ENCODE measurements at regions not wholly inside any gene's neighbourhood (a gene's known extent, or its start where the extent isn't known, plus 50 kb on each side); places are given as distances from the start of the nearest gene placed in this dataset.
"Not testable (repeated sequence)": the region's sequence is repeated elsewhere in the genome, so short reads cannot be mapped to it uniquely, and the experiment has no call there.

DNA sequence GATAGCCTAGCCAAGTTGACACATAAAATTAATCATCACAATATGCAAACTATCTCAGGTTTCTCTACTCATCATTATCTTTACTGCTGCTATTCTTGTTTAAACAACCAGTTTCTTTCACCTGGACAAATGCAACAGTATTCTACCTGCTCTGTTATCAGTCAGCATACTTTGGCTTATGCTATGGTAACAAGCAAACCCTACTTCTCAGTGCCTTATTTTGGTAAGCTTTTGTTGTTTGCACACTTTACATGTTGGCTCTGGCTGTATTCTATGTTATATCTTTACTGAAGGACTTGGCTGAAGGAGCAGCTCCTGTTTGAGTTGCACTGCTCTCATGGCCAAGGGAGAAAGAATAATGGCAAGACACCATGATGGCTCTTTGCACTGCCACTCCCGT lies 463.1 kb downstream of the EPM2A start:
- in situ Hi-C loops (cut with HindIII; ENCODE audit: low sequenced_read_pairs): no loop called here

DNA sequence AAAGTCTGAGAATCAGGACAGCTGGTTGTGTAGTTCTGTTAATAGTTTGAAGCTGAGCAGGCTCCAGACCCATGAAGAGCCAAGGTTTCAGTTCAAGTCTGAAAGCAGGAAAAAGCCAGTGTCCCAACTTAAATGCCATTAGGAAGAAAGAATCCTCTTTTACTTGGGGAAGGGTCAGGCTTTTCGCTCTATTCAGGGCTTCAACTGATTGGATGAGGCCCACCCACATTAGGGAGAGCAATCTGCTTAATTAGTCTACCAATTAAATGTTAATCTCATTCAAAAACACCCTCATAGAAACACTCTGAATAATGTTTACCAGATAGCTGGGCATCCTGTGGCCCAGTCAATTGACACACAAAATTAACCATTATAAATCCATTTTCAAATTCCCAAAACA lies 462.2 kb downstream of the EPM2A start:
- in situ Hi-C loops (cut with HindIII; ENCODE audit: low sequenced_read_pairs): no loop called here

DNA sequence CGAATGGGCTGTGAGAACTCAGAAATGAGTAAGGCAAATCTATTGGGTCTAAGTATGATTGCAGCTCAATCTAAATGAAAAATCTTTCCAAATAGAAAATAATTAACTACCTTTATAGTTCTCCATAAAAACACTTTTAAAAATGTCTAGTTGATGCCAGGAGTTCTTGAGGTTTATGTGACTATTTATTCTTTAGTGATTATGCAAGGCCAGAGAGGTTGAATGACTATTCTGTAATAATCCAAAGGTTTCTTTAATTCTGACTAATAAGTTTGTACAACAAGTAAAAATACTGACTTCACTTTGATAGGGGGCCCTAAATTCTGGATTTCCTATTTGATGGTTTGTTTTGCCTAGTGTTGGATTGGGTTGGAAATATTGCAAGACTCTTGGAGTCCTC lies 461.2 kb downstream of the EPM2A start:
- in situ Hi-C loops (cut with HindIII; ENCODE audit: low sequenced_read_pairs): no loop called here

DNA sequence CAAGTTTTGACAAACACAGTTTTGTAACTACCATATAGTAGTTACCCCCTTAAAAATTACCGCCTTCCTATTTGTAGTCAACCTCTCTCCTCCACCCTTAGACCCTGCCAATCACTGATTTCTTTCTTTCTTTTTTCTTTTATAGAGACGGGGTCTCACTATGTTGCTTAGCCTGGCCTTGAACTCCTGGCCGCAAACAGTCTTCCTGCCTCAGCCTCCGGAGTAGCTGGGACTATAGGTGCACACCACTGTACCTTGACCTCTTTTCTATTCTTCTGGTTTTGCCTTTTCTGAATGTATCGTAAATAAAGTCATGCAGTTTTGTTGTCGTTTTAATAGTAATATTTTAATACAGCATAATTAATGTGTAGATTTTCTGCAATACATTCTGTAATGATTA lies 460.3 kb downstream of the EPM2A start:
- in situ Hi-C loops (cut with HindIII; ENCODE audit: low sequenced_read_pairs): no loop called here

DNA sequence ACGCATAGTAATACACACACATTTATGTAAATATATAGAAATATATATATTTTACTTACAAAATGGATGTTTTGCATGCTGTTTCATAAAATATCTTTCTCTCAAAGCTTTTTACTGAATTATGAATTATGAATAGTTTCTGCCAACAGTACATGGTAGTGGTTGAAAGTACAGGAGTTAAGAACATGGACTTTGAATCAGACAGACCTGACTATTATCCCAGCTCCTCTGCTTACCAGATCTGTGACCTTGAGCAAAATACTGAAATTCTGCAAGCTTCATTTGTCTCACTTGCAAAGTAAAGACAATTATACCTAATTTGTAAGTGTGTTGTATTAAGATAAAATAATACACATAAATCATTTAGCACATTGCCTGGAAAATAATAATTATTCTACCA lies 459.5 kb downstream of the EPM2A start:
- in situ Hi-C loops (cut with HindIII; ENCODE audit: low sequenced_read_pairs): no loop called here

DNA sequence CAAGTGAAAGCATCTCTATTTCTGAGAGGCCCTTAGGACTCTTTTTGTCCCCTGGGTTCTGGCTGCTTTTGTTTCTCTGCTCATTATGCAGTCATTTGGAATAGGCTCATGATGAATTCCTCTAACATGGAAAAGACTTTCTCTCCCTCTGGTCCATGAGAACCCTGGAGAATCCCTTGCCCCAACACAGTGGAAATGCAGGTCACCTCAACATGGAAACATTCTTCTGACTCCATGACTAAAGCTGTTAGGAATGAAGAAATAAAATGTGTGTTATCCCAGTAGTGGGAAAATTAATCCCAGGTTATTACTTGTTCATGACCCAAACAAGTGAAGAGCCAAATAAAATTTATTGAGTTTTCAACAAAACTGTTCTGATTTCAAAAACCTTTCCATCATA lies 458.6 kb downstream of the EPM2A start:
- in situ Hi-C loops (cut with HindIII; ENCODE audit: low sequenced_read_pairs): no loop called here

DNA sequence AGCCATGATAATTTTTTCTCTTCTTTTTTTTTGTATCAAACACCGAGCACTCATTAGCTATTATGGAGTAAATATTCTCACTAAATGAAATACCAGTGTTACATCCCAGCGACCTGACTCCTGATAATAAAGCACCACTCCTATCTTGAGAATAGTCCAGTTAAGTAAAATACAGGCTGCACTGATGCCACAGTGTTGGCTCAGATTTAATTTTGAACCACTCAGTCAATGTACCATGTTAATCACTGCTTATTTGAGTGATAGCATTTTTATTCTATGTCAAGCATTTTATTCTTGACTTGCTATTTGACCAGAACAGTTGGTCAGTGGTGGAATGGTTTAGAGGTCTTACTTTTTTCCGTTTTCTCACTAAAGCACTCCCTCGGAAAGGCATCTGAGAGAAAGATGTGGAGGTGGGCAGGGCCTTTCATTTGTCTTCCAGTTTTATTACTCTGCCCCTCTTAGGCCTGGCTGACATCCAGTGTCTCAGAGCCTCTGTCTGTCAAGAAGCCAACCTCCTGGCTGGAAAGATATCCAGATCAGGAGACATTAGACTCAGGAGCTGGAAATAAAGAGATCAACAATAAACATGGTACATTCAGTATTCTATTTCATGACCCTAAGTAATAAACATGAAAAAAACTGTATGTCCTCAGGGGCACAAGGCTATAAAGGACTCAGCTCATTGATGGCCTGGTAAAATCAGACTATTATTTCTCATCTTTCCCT lies 457.8 kb downstream of the EPM2A start:
- in situ Hi-C loops (cut with HindIII; ENCODE audit: low sequenced_read_pairs): no loop called here

DNA sequence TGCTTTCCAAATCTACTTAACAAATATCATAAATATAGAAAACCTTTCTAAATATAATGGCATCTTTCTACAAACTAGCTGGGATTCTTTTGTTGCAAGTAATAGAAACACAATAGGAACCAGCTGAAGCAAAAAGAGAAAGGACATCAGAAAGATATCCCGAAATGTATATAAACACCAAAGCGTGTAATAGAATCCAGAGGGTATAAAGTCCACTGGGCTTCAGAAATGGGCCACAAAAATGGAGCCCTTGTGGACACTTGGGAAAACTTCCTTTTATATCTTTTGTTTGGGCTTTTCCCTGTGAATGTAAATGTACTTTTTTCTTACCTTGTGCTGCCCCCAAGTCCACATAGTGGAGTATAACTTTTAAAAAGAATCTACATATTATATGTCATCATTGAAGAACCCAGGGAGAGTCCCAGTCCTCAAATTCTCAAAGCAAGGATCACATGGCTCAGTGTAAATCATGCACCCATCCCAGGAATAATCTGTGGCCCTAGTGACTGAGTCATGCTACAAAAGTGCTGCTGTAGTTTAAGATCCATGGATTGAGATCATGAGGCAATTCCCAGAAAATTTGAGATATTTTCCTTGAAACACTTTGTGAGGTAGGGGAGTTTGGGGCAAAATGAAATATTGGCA lies 457.0 kb downstream of the EPM2A start:
- in situ Hi-C loops (cut with HindIII; ENCODE audit: low sequenced_read_pairs): no loop called here

DNA sequence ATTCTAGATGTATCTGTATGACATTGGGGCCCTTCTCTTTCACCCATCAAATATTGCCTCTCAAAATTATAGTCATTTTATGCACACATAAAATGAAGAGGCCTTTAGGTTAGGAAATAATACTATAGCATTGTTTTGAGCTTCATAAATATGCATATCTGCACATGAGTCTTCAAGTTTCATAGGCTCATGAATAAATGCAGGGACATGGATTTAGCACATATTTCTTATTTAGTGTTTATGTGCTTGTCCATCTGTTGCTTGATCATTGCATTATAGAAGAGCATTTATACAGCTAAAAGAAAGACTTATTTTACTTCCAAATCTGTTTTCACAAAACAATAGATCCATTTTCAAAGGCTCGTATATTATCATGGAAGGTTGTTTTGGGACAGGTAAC lies 455.8 kb downstream of the EPM2A start:
- in situ Hi-C loops (cut with HindIII; ENCODE audit: low sequenced_read_pairs): no loop called here

DNA sequence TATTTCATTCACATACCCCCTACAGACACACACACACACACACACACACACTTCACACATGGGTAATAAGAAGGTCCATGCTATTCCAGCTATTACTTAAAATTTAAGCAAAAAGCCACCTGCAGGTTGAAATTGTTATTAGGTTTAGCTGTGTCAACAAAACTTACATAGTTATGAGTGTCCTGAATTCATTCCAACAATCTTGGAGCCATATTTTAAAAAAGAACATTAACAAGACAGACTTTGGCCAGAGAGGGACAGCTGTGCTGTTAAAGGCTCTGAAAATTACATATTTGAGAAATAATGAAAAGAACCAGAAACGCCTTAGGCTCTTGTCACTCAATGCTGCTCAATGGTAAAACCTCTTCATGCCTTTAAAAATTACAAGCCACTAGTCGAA lies 455.3 kb downstream of the EPM2A start:
- in situ Hi-C loops (cut with HindIII; ENCODE audit: low sequenced_read_pairs): no loop called here

DNA sequence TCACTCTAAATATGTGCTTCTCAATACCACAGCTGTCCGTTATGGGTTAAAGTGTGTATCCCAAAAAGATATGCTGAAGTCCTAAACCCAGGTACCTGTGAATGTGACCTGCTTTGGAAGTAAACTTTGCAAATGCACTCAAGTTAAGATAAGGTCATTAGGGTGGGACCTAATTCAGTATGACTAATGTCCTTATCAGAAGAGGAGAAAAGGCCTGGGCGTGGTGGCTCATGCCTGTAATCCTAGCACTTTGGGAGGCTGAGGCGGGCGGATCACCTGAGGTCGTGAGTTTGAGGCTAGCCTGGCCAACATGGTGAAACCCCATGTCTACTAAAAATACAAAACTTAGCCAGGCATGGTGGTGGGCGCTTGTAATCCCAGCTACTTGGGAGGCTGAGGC lies 452.1 kb downstream of the EPM2A start:
- in situ Hi-C loops (cut with HindIII; ENCODE audit: low sequenced_read_pairs): not testable (repeated sequence)

DNA sequence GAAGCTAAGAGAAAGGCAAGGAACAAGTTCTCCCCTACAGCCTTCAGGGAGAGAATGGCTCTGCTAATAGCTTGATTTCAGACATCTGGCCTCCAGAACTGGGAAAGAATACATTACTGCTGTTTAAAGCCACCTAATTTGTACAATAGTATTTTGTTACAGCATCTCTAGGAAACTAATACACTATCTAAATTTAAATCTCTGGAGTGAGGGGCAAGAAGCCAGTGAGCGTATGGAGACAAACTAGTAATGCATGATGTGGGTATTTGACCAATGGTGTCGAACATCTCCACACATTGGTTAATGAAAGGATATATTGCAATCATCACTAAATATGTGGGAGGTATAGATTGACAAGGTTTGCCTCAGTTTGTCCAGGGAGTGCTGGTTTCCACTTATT lies 451.5 kb downstream of the EPM2A start:
- in situ Hi-C loops (cut with HindIII; ENCODE audit: low sequenced_read_pairs): no loop called here

DNA sequence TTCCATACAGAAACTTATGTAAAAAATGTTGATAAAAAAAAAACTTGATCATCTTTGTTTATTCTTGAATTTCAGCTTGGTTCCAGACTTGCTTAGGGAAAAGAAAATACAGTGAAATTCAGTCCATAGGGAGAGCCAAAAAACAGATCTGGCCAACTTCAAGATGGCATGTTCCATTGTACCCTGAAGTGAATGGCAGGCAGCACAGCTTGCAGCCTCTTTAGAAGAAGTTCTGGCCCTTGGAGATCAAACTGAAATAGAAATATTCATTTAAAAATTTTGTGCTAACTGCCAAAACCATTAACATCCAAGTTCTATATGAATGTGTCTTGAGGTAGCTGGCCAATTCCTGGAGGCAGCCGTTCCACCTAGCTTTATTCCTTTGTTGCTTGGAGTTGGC lies 448.4 kb downstream of the EPM2A start:
- in situ Hi-C loops (cut with HindIII; ENCODE audit: low sequenced_read_pairs): no loop called here

DNA sequence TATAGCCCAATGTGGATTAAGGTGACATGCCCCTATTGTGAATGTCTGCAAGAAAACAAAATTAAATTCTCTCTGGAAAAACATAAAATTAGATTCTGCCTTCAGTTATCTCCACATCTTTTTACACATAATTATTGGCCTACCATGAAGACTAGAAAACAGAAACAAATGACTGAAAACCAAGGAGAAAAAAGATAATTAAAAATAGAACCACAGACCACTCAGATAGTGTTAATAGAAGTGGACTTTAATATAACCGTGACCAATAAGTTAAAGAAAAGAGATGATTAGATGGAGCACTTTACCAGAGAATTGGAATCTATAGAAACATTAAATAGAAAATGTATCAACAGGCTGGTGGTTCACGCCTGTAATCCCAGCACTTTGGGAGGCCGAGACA lies 445.7 kb downstream of the EPM2A start:
- in situ Hi-C loops (cut with HindIII; ENCODE audit: low sequenced_read_pairs): no loop called here

DNA sequence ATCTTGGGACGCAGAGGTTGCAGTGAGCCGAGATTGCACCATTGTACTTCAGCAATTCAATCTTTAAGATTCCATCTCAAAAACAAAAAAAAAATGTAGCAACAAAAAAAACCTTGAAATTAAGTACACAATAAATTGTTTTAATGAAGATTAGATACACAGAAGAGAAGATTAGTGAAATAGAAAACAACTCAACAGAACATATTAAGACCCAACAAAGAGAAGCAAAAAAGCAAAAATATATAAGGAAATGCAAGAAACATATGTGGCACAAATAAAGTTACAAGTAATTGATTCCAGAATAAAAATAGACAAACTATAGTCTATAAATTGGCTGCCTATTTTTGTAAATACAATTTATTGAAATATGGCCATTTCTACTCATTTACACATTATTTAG lies 445.2 kb downstream of the EPM2A start:
- in situ Hi-C loops (cut with HindIII; ENCODE audit: low sequenced_read_pairs): no loop called here

DNA sequence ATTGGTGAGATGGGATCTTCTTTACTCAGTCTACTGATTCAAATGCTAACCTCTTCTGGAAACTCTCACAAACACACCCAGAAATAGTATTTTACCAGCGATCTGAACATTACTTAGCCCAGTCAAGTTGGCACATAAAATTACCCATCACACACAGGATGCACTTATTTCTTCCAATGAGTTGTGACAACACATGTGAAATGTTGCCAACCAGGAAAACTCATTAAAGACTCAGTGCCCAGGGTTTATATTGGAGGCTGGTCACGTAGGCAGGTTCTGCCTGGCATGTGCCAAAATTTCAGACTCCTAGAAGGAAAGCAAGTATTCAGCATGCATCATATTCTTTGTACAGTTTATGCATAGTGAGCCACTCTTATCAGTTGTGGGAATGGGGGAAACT lies 443.3 kb downstream of the EPM2A start:
- in situ Hi-C loops (cut with HindIII; ENCODE audit: low sequenced_read_pairs): no loop called here

DNA sequence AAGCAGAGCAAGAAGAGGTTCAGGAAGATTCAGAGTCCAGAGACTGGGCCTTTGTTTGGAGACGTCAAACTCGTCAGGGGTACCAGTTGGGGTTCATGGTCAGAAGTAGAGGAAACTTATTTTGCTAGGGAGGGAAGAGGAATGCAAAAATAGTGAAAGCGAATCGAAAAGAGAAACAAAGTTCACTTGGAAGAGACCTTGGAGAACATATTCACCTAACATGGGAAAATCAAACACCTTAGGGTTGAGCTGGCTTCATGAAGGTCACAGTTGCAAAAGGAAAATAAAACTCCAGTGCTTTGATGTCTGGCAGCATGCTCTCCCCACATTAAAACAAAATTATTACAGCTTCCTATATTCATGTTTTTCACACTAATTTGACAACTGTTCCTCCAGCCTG lies 440.4 kb downstream of the EPM2A start:
- in situ Hi-C loops (cut with HindIII; ENCODE audit: low sequenced_read_pairs): no loop called here

DNA sequence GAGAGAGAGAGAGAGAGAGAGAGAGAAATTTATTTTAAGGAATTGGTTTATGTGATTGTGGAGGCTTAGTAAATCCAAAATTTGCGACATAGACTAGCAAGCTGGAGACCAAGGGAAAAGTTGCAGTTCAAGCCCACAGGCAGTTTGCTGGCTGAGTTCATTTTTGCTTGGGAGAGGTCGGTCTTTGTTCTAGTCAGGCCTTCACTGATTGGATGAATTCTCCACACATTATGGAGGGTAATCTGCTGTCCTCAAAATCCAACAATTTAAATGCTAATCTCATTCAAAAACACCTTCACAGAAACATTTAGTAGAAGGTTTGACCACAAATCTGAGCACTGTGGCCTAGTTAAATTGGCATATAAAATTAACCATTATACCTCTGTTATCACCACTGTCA lies 439.6 kb downstream of the EPM2A start:
- in situ Hi-C loops (cut with HindIII; ENCODE audit: low sequenced_read_pairs): no loop called here

DNA sequence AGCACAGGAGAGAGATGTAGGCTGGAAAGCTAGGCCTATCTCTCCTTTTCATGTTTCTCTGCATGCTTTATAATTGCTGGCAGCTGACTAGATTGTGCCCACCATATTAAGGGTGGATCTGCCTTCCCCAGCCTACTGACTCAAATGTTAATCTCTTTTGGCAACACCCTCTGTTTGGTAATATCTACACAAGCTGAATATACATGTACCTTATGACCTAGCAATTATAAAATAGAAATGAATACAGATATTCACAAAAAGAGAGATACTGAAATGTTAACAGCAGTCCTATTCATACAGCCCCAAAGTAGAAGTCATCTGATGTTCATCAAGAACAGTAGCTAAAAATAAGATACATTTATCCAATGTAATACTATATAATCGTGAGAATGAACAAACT lies 429.6 kb downstream of the EPM2A start:
- in situ Hi-C loops (cut with HindIII; ENCODE audit: low sequenced_read_pairs): no loop called here

DNA sequence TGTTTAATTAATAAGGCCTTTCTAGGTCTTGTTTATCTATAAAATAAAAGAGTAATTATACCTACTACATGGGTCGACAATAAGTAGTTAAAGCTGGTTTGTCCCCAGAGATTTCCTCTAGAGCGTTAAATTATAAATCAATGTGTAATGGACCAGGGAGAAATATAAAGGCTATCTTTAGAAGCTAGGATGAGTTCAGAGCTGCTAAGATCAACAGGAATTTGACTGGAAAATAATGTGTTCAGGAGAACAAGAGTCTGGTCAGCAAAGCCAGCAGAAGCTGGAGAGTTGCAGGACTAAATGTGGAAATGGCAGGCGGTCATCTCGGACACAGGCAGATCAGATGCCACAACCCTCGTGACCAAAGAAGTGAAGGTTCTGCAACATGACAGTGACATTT lies 428.8 kb downstream of the EPM2A start:
- in situ Hi-C loops (cut with HindIII; ENCODE audit: low sequenced_read_pairs): no loop called here

DNA sequence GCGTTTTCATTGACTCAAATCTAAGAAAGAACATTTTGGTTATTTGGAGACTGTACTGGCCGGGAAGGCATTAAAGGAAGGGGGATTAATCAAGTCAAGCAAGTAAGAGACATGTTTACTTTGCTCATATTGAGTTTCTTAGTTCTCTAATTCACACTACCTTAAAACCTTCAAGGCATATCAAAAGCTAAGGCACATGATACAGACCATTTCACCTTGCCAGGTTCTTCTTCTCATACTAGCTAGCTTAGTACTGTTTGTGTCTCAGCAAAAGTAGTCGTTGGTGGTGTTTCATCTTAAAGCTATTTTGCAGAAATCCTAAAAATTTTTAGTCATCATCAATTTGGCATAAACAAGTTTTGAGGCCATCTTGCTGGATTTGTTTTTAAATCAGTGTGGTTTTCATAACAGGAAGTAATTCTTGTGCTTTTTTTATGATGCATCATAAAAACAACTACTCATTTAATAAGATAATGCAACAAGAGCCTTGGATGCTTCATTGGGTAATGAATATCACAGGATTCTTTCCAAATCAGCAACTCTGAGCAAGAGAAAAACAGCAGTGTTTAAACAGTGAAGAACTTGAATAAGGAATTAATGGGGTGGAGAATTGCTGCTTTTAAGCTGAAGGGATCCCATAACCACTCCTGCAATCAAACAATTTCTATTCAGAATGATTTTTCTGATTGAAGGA lies 425.3 kb downstream of the EPM2A start:
- in situ Hi-C loops (cut with HindIII; ENCODE audit: low sequenced_read_pairs): no loop called here

DNA sequence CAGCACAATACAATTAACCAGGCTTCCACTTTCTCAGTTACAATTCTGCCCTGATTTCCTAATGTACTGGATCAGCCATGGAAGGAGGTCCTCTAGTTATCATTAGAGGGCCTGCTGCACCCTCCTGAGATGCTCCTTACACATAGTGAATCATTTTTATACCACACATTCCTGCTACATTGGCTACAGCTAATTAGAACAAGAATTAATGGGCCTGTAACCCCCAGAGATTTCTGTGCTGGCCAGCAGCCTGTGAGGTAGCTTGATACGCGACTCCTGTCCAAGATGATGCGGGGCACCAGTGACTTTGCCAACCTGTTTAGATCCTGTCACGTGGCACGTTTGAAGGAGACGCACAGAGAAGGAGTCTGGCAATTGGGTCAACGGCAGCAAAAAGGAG lies 422.8 kb downstream of the EPM2A start:
- in situ Hi-C loops (cut with HindIII; ENCODE audit: low sequenced_read_pairs): no loop called here
